ENCODE measurements at regions not wholly inside any gene's neighbourhood (a gene's known extent, or its start where the extent isn't known, plus 50 kb on each side); places are given as distances from the start of the nearest gene placed in this dataset.

DNA sequence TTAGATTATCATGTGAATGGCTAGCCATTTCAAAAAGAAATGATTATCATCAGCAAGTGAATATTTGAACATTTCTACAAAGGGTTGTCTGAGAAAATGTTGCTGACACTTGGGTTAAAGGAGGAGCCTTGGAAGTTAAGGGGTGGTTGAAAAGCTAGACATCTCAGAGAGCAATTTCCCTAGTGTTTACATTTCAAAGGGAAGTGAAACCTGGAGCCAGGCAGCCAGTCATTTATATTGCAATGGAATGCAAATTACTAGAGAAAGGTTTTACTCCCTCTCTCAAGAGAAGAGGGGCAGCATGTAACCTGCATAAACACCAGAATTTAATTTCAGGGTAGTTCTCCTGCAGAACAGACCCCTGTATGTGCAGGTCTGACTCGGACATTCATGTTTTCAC is 279.0 kb downstream of the SLC16A7 start:
- Mint-ChIP-seq H3K4me1 (no peaks in the 10 kb centered on the region), H3K4me3 (no peak overlapping the region), H3K36me3 (ENCODE audit: insufficient read depth) (no peaks in the 10 kb centered on the region), H3K27ac (ENCODE audit: low read depth) (no peak overlapping the region), H3K9me3 (no peaks in the 10 kb centered on the region), H3K27me3 (no peaks in the 10 kb centered on the region)
- ATAC-seq (replicated peaks; ENCODE audit: extremely low read depth, poor library complexity, severe bottlenecking) (no peak), DNase-seq (ENCODE audit: low spot score in 2 of 2) (no peak)

DNA sequence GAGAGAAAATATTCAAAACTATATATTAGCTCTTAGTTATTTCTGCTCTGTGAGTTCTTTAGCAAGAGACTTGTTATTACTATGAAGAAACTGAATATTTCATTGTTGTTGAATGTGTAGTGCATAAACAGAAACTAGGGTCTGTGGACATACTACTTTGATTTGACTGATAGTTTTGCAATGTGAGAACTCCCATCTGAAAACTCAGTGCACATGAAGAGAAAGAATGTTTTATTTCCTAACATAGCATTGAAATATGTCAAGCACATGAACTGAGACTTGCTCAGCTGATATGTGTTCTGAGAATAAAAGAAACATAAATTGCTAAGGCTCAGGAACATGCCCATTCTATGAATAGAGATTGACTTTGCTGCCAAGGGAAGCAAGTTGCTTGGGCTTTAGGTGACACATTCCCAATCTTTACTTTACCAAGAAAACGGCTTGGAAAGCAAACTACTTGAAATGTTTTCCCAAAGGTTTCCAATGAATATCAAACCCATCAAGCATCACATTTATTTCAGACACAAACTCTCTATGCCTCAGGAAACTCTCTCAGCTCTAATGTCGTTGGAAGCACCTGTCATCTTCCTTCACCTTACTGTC is 290.4 kb downstream of the SLC16A7 start:
- no peaks in the 10 kb centered on the region for H3K4me1 Mint-ChIP-seq
- no peaks in the 10 kb centered on the region for H3K9me3 Mint-ChIP-seq
- H3K36me3 Mint-ChIP-seq (ENCODE audit: insufficient read depth), result no peaks in the 10 kb centered on the region
- H3K27me3 Mint-ChIP-seq, result no peaks in the 10 kb centered on the region
- no peak overlapping the region for H3K27ac Mint-ChIP-seq (ENCODE audit: low read depth)
- no peak overlapping the region for H3K4me3 Mint-ChIP-seq
- no peak for ATAC-seq (replicated peaks; ENCODE audit: extremely low read depth, poor library complexity, severe bottlenecking)
- DNase-seq (ENCODE audit: low spot score in 2 of 2), result no peak

- Mint-ChIP-seq H3K4me1 (no peaks in the 10 kb centered on the region), H3K36me3 (ENCODE audit: insufficient read depth) (no peaks in the 10 kb centered on the region), H3K27me3 (no peaks in the 10 kb centered on the region), H3K4me3 (no peak overlapping the region), H3K27ac (ENCODE audit: low read depth) (no peak overlapping the region), H3K9me3 (no peaks in the 10 kb centered on the region)
- ATAC-seq (replicated peaks; ENCODE audit: extremely low read depth, poor library complexity, severe bottlenecking) (no peak), DNase-seq (ENCODE audit: low spot score in 2 of 2) (no peak)
Observed at GRCh38 chr12:59887178-59887577, 291.3 kb downstream of the SLC16A7 start.

DNA sequence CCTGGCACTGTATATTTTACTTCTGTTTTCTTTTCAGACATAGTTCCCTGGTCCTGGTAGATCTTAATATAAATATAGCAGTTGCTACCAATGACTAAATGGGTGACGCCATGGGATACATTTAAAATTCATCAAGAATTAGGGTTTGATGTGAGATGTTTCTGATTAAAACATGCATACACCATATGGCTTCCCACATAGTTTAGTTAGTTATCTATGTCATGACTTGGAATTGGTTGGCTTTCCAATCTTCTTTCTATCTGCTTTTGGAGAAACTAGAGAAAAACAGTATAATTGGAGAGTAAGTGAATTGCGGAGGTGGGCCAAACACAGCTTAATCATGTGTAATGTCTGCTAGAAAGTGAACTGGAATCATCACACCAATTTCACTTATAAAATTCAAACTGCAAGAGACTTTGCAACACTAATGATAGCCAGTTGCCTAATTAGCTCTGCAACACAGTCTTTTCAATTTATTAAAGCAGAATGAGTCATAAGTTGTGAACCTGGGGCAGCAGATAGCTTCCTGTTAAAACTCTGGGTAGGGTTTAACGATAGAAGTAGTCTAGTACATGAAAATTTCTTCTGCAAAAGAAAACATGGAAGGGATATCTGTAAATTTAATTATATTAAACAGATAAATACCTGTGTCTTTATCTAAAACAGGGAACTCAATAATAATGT is 295.2 kb downstream of the SLC16A7 start:
- no peak for DNase-seq (ENCODE audit: low spot score in 2 of 2)
- H3K4me3 Mint-ChIP-seq, result no peak overlapping the region
- ATAC-seq (replicated peaks; ENCODE audit: extremely low read depth, poor library complexity, severe bottlenecking), result no peak
- no peaks in the 10 kb centered on the region for H3K36me3 Mint-ChIP-seq (ENCODE audit: insufficient read depth)
- H3K4me1 Mint-ChIP-seq, result no peaks in the 10 kb centered on the region
- H3K27me3 Mint-ChIP-seq, result no peaks in the 10 kb centered on the region
- no peaks in the 10 kb centered on the region for H3K9me3 Mint-ChIP-seq
- no peak overlapping the region for H3K27ac Mint-ChIP-seq (ENCODE audit: low read depth)

DNA sequence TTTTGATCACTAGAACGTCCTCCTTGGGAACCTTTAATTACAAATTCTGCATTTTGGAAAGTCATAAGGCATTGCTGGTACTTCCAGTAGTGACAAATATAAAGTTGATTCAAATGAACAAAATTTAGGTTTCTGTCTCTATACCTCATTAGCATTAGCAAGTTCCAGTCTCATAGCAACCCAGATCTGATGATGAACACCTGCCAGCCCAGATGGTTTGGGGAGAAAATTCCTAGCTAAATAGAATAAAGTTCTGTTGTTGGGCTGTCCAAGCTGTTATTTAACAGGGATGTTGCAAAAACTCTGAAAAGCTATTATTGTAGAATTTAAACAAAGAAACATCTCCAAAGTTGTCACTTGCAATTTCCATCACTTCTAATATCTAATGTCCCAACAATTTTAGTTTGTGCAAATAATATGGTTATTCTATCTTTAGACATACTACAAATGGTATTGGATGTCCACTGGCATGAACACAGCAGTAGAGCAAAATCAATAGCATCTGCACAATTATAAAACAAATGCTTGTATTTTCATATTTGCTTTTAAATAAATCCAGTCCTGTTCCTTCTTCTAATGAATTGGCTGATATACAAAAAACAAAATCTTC is 299.4 kb downstream of the SLC16A7 start:
- H3K27ac Mint-ChIP-seq (ENCODE audit: low read depth), result no peak overlapping the region
- H3K4me1 Mint-ChIP-seq, result no peaks in the 10 kb centered on the region
- DNase-seq (ENCODE audit: low spot score in 2 of 2), result no peak
- H3K4me3 Mint-ChIP-seq, result no peak overlapping the region
- no peak for ATAC-seq (replicated peaks; ENCODE audit: extremely low read depth, poor library complexity, severe bottlenecking)
- no peaks in the 10 kb centered on the region for H3K36me3 Mint-ChIP-seq (ENCODE audit: insufficient read depth)
- H3K27me3 Mint-ChIP-seq, result no peaks in the 10 kb centered on the region
- H3K9me3 Mint-ChIP-seq, result peaks cover 6% of the 10 kb centered on the region

GRCh38 chr12:59904874-59905521 is 309.2 kb downstream of the SLC16A7 start:
- ATAC-seq (replicated peaks; ENCODE audit: extremely low read depth, poor library complexity, severe bottlenecking), result no peak
- Mint-ChIP-seq H3K27ac (ENCODE audit: low read depth) (no peak overlapping the region), H3K4me1 (no peaks in the 10 kb centered on the region), H3K4me3 (no peak overlapping the region), H3K27me3 (no peaks in the 10 kb centered on the region), H3K9me3 (no peaks in the 10 kb centered on the region), H3K36me3 (ENCODE audit: insufficient read depth) (no peaks in the 10 kb centered on the region)
- DNase-seq (ENCODE audit: low spot score in 2 of 2), result no peak

GRCh38 chr12:59911516-59911915 is 315.7 kb downstream of the SLC16A7 start:
- Mint-ChIP-seq H3K36me3 (ENCODE audit: insufficient read depth) (no peaks in the 10 kb centered on the region), H3K27me3 (no peaks in the 10 kb centered on the region), H3K4me1 (no peaks in the 10 kb centered on the region), H3K4me3 (no peak overlapping the region), H3K27ac (ENCODE audit: low read depth) (no peak overlapping the region), H3K9me3 (no peaks in the 10 kb centered on the region)
- ATAC-seq (replicated peaks; ENCODE audit: extremely low read depth, poor library complexity, severe bottlenecking) (no peak), DNase-seq (ENCODE audit: low spot score in 2 of 2) (no peak)

DNA sequence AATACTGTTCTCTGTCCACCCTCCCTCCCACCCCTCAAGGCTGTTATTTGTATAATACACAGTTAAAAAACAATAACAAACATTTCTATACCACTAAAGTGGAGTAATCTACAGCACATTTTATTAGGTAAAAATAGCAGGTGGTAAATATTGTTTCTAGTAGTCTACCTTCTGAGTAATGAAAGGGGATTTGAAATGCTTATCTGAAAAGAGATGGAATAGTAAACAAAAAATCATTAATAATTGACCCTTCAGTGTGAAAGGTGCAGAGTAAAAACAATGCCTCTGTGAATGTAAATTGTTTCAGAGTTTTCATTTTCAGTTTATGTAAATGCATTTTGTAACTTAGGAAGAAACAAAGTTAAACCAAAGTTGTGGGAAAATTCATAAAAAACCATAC is 321.2 kb downstream of the SLC16A7 start:
- H3K4me1 Mint-ChIP-seq, result no peaks in the 10 kb centered on the region
- H3K4me3 Mint-ChIP-seq, result no peak overlapping the region
- DNase-seq (ENCODE audit: low spot score in 2 of 2) (no peak), ATAC-seq (replicated peaks; ENCODE audit: extremely low read depth, poor library complexity, severe bottlenecking) (no peak)
- H3K27ac Mint-ChIP-seq (ENCODE audit: low read depth), result no peak overlapping the region
- peaks cover 6% of the 10 kb centered on the region for H3K9me3 Mint-ChIP-seq
- no peaks in the 10 kb centered on the region for H3K36me3 Mint-ChIP-seq (ENCODE audit: insufficient read depth)
- no peaks in the 10 kb centered on the region for H3K27me3 Mint-ChIP-seq

DNA sequence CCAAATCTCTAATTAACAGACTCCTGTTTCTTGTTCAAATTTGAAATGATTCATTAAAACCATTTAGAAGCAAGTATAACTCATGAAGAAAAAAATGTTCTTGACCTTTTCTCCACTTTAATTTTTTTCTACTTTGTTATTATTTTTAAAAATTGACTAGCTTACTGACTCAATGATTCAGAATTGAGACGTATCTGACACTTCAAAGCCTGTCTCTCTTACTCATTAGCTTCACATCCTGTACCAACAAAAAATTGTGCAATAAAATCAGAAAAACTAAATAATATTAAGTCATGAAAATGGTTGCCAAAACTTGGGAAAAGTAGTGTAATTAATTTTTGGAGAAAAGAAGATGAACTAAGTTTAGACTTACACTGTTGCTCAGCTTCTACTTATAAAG is 331.2 kb downstream of the SLC16A7 start:
- H3K4me1 Mint-ChIP-seq, result no peaks in the 10 kb centered on the region
- H3K27me3 Mint-ChIP-seq, result no peaks in the 10 kb centered on the region
- H3K36me3 Mint-ChIP-seq (ENCODE audit: insufficient read depth), result peaks cover 2% of the 10 kb centered on the region
- no peak overlapping the region for H3K4me3 Mint-ChIP-seq
- DNase-seq (ENCODE audit: low spot score in 2 of 2) (no peak), ATAC-seq (replicated peaks; ENCODE audit: extremely low read depth, poor library complexity, severe bottlenecking) (no peak)
- peaks cover 4% of the 10 kb centered on the region for H3K9me3 Mint-ChIP-seq
- H3K27ac Mint-ChIP-seq (ENCODE audit: low read depth), result no peak overlapping the region

DNA sequence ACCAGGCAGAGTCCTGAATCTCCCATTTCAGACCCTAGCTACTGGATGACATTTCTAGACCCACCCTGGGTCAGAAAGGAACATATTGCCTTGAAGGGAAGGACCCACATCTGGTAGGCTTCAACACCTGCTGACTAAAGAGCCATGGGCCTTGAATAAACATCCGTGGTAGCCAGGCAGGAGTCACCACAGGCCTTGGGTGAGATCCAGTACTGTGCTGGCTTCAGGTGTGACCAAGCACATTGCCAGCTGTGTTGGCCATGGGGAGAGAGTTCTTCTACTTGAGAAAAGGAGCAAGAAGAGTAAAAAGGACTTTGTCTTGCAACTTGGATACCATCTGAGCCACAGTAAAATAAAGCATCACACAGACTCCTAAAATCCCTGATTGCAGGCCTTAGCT is 332.6 kb downstream of the SLC16A7 start:
- Mint-ChIP-seq H3K4me1 (no peaks in the 10 kb centered on the region), H3K27me3 (no peaks in the 10 kb centered on the region), H3K36me3 (ENCODE audit: insufficient read depth) (peaks cover 2% of the 10 kb centered on the region), H3K4me3 (no peak overlapping the region), H3K27ac (ENCODE audit: low read depth) (no peak overlapping the region), H3K9me3 (no peaks in the 10 kb centered on the region)
- DNase-seq (ENCODE audit: low spot score in 2 of 2) (no peak), ATAC-seq (replicated peaks; ENCODE audit: extremely low read depth, poor library complexity, severe bottlenecking) (no peak)

DNA sequence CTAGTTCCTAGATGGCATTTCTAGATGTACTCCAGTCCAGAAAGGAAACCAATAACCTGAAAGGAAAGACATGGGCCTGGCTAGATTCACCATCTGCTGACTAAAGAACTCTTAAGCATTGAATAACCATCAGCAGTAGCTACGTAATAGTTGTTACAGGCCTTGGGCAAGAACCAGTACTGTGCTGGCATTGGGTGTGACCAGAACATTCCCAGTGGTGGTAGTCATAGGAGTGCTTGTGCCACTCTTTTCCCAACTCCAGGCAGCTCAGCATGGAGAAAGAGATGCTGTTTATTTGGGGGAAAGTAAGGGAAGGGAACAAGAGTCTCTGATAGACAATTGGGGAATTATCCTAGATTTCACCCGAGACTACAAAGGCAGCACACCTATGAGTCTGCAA is 333.3 kb downstream of the SLC16A7 start:
- no peaks in the 10 kb centered on the region for H3K27me3 Mint-ChIP-seq
- H3K4me3 Mint-ChIP-seq, result no peak overlapping the region
- no peak overlapping the region for H3K27ac Mint-ChIP-seq (ENCODE audit: low read depth)
- no peaks in the 10 kb centered on the region for H3K9me3 Mint-ChIP-seq
- H3K4me1 Mint-ChIP-seq, result no peaks in the 10 kb centered on the region
- no peak for ATAC-seq (replicated peaks; ENCODE audit: extremely low read depth, poor library complexity, severe bottlenecking)
- no peak for DNase-seq (ENCODE audit: low spot score in 2 of 2)
- H3K36me3 Mint-ChIP-seq (ENCODE audit: insufficient read depth), result peaks cover 2% of the 10 kb centered on the region

DNA sequence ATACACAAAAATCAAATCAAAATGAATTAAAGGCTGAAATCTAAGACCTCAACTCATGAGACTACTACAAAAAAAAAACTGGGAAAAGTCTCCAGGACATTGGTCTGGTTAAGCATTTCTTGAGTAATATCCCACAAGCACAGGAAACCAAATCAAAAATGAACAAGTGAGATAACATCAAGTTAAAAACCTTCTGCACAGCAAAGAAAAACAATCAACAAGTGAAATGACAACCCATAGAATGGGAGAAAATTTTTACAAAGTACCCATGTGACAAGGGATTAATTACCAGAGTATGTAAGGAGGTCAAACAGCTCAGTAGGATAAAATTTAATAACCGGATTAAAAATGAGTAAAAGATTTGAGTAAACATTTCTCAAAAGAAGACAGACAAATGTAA is 338.7 kb downstream of the SLC16A7 start:
- DNase-seq (ENCODE audit: low spot score in 2 of 2) (no peak), ATAC-seq (replicated peaks; ENCODE audit: extremely low read depth, poor library complexity, severe bottlenecking) (no peak)
- Mint-ChIP-seq H3K36me3 (ENCODE audit: insufficient read depth) (peaks cover 2% of the 10 kb centered on the region), H3K27ac (ENCODE audit: low read depth) (no peak overlapping the region), H3K4me1 (no peaks in the 10 kb centered on the region), H3K4me3 (no peak overlapping the region), H3K9me3 (peaks cover 7% of the 10 kb centered on the region), H3K27me3 (no peaks in the 10 kb centered on the region)

DNA sequence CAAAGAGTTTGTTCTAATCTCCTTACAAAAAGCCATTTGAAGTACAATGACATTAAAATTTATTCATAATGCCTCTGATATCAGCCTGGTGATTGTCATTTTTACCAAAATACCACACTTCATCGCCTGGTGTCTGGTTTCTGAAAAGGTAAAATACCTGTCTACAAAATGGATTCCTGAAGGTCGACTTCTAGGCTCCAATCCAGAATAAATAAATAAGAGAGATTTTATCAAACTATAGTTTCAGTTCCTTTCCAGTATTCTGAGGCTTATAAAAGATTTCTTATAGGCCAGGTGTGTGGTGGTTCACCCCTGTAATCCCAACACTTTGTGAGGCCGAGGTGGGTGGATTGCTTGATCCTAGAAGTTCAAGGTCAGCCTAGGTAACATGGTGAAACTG is 340.7 kb downstream of the SLC16A7 start:
- Mint-ChIP-seq H3K27ac (ENCODE audit: low read depth) (no peak overlapping the region), H3K36me3 (ENCODE audit: insufficient read depth) (no peaks in the 10 kb centered on the region), H3K27me3 (no peaks in the 10 kb centered on the region), H3K4me1 (no peaks in the 10 kb centered on the region), H3K4me3 (no peak overlapping the region), H3K9me3 (peaks cover 14% of the 10 kb centered on the region)
- DNase-seq (ENCODE audit: low spot score in 2 of 2) (no peak), ATAC-seq (replicated peaks; ENCODE audit: extremely low read depth, poor library complexity, severe bottlenecking) (no peak)

All from central memory CD8-positive, alpha-beta T cell (primary cell).